ENCODE measurements at regions not wholly inside any gene's neighbourhood (a gene's known extent, or its start where the extent isn't known, plus 50 kb on each side); places are given as distances from the start of the nearest gene placed in this dataset.

DNA sequence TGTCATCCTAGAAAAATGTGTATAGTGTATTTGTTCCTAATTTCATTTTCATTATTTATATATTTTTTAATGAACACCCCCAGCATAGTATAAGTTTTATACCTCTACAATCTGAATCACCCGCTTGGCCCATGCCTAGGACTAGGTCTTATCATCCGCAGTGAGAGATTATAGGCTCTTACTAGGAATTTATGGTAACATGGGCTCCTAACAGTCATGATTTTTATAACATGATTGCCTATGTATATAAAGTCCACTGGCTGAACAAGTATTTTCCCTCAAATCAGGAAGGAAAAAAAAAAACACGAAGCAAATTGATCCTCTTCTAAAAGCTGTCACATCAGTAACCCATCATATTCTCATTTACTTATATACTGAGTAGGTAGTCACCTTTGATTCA lies 666.1 kb upstream of the NRXN1 start:
- 82 to 85% methylated on average over 3 of the region's 3 CpGs for WGBS, 2 donors
- no peak for DNase-seq (ENCODE audit: low spot score in 2 of 2)
- intact Hi-C loops (cut with DNase I; ENCODE audit: low total_unique reads): no loop called here
- no peak for TF ChIP-seq POLR2A (IDR thresholded peaks at IDR 0.05)
- TF ChIP-seq, protein P1, sequence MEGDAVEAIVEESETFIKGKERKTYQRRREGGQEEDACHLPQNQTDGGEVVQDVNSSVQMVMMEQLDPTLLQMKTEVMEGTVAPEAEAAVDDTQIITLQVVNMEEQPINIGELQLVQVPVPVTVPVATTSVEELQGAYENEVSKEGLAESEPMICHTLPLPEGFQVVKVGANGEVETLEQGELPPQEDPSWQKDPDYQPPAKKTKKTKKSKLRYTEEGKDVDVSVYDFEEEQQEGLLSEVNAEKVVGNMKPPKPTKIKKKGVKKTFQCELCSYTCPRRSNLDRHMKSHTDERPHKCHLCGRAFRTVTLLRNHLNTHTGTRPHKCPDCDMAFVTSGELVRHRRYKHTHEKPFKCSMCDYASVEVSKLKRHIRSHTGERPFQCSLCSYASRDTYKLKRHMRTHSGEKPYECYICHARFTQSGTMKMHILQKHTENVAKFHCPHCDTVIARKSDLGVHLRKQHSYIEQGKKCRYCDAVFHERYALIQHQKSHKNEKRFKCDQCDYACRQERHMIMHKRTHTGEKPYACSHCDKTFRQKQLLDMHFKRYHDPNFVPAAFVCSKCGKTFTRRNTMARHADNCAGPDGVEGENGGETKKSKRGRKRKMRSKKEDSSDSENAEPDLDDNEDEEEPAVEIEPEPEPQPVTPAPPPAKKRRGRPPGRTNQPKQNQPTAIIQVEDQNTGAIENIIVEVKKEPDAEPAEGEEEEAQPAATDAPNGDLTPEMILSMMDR (IDR thresholded peaks at IDR 0.05): no peak
- no peak overlapping the region for H3K4me3 ChIP-seq (ENCODE audit: low read depth, poor library complexity, severe bottlenecking)

DNA sequence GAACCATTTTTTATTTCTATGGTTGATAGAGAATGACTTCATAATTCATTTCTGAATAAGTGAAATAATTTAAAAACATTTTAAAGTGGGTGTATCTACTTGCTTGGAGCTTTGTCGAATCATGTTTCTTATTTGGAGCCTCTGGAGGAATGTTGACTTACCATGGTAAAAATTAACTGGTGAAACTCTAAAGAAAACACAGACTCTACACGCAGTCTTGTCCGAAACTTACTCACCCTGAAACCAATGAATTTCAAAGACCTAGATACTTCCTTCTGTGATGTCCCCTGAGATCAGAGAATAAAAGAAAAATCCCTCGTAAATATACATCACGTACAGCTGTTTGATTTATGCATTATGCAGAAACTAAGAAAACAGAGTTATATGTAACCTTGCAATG lies 665.2 kb upstream of the NRXN1 start:
- WGBS, 2 donors: 47 to 63% methylated on average over 5 of the region's 5 CpGs
- intact Hi-C loops (cut with DNase I; ENCODE audit: low total_unique reads): no loop called here
- TF ChIP-seq, protein P1 (IDR thresholded peaks at IDR 0.05): no peak
- TF ChIP-seq POLR2A (IDR thresholded peaks at IDR 0.05): no peak

GRCh38 chr2:51695531-51695930 lies 663.6 kb upstream of the NRXN1 start:
- intact Hi-C loops (cut with DNase I; ENCODE audit: low total_unique reads): no loop called here
- DNase-seq (ENCODE audit: low spot score in 2 of 2): no peak
- no peak overlapping the region for H3K4me3 ChIP-seq (ENCODE audit: low read depth, poor library complexity, severe bottlenecking)
- 51 to 58% methylated on average over 1 of the region's 1 CpG for WGBS, 2 donors
- TF ChIP-seq POLR2A (IDR thresholded peaks at IDR 0.05): no peak
- TF ChIP-seq, protein P1 (IDR thresholded peaks at IDR 0.05): no peak

More for the DNA sequence above, 665.2 kb upstream of the NRXN1 start:
- DNase-seq (ENCODE audit: low spot score in 2 of 2): no peak
- H3K4me3 ChIP-seq (ENCODE audit: low read depth, poor library complexity, severe bottlenecking): no peak overlapping the region

DNA sequence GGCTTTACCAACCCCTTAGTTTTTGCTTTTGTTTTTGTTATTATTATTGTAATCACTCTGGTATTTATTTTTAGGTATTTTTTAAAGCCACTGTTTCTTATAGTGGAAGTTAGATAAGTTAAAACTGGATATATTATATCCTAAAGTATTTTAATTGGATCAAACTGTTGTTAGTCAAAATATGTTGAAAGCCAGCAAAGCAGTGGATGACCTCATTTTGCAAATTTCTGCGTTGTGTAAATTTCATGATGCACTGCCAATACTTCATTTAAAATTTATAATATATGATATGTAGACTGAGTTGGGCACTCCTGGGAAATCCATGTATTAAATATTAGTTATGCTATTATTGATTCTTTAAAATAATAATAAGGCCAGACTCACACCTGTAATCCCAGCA lies 661.7 kb upstream of the NRXN1 start:
- intact Hi-C loops (cut with DNase I; ENCODE audit: low total_unique reads): loop anchor here (2.0 kb wide), 1 partner anchor 19 kb away; no protein-coding TSS in a partner anchor
- no peak overlapping the region for H3K4me3 ChIP-seq (ENCODE audit: low read depth, poor library complexity, severe bottlenecking)
- 35 to 51% methylated on average over 1 of the region's 1 CpG for WGBS, 2 donors
- TF ChIP-seq, protein P1 (IDR thresholded peaks at IDR 0.05): no peak
- no peak for TF ChIP-seq POLR2A (IDR thresholded peaks at IDR 0.05)
- DNase-seq (ENCODE audit: low spot score in 2 of 2): no peak

DNA sequence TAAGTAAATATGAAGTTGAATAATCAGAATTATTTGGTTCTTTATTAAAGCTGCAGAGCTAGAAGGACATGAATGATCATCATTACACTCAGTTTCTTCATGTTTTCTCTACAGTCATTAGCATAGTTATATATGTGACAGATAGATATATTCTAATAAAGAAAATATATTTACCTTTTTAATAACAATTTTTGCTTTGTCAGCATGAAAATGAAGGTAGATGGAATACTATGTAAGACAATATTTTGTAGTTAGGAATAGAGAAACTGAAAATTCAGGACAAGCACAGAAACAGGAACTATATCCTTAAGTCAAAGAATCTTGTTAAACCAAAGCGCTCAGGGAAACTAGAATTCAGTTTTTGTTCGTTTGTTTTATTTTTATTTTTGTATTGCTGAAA lies 649.9 kb upstream of the NRXN1 start:
- intact Hi-C loops (cut with DNase I; ENCODE audit: low total_unique reads): no loop called here
- no peak overlapping the region for H3K4me3 ChIP-seq (ENCODE audit: low read depth, poor library complexity, severe bottlenecking)
- DNase-seq (ENCODE audit: low spot score in 2 of 2): no peak
- no peak for TF ChIP-seq POLR2A (IDR thresholded peaks at IDR 0.05)
- TF ChIP-seq, protein P1 (IDR thresholded peaks at IDR 0.05): no peak
- WGBS, 2 donors: 89 to 92% methylated on average over 2 of the region's 2 CpGs

- intact Hi-C loops (cut with DNase I; ENCODE audit: low total_unique reads): no loop called here
- H3K4me3 ChIP-seq (ENCODE audit: low read depth, poor library complexity, severe bottlenecking): no peak overlapping the region
- WGBS, 2 donors: 62 to 63% methylated on average over 1 to 2 of the region's 2 CpGs
- no peak for TF ChIP-seq POLR2A (IDR thresholded peaks at IDR 0.05)
- TF ChIP-seq, protein P1 (IDR thresholded peaks at IDR 0.05): no peak
- no peak for DNase-seq (ENCODE audit: low spot score in 2 of 2)
Observed at GRCh38 chr2:51673628-51674027, 641.7 kb upstream of the NRXN1 start.

All from lower leg skin (tissue), 4 donors.